ENCODE measurements at regions not wholly inside any gene's neighbourhood (a gene's known extent, or its start where the extent isn't known, plus 50 kb on each side); places are given as distances from the start of the nearest gene placed in this dataset.

- no peak for DNase-seq
- peaks cover 16% of the 10 kb centered on the region for H3K9me3 ChIP-seq
- intact Hi-C loops (cut with DNase I, micrococcal nuclease) = no loop called here
- ATAC-seq = no peak
- no peaks in the 10 kb centered on the region for H3K36me3 ChIP-seq (ENCODE audit: low read depth)
- no peaks in the 10 kb centered on the region for H3K4me1 ChIP-seq (ENCODE audit: low read depth)
- TF ChIP-seq CTCF (IDR thresholded peaks at IDR 0.05) = no peak
- H3K4me3 ChIP-seq = no peak overlapping the region
Measured at GRCh38 chr14:84025106-84026012, 1504.6 kb upstream of the FLRT2 start.

DNA sequence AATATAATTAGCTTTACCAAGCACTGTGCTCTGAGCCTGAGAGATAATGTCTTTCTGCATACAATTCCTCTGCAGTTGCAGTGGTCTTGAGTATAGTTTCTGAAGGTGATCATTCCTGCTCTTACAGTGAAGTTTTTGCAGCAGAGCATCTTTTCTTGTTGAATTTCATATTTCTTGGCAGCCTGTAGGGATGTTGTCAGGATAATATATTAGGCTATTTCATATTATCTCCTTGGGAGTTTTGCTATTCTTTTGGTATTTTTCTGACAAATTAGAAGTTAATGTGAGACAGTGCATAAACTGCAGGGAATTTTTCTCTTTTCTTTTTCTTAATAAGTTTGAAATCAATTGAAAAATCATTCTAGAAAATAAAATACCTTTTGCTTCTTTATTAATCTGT, 1502.6 kb upstream of the FLRT2 start:
- intact Hi-C loops (cut with DNase I, micrococcal nuclease) = no loop called here
- no peak for TF ChIP-seq CTCF (IDR thresholded peaks at IDR 0.05)
- ATAC-seq (no peak), DNase-seq (no peak)
- peaks cover 9% of the 10 kb centered on the region for H3K9me3 ChIP-seq
- no peaks in the 10 kb centered on the region for H3K4me1 ChIP-seq (ENCODE audit: low read depth)
- H3K4me3 ChIP-seq = no peak overlapping the region
- no peaks in the 10 kb centered on the region for H3K36me3 ChIP-seq (ENCODE audit: low read depth)

DNA sequence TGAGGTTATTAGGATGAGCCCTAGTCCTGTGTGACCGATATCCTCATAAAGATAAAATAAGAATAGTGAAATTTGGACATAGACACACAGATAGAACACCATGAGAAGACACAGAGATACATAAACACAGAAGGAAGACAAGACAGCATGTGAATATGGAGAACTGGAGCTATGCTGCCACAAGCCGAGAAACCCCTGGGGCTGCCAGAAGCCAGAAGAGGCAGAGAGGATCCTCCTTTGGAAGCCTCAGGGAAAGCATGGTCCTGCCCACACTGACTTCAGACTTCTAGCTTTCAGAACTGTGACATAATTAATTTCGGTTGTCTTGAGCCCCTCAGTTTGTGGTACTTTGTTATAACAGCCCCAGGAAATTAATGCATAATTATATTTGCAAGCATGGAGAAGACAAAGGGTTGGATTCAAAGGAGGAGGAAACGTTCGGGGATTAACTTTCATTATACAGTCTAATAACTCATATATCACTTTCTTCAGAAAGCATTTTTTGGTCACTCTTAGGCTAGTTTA, 1501.8 kb upstream of the FLRT2 start:
- H3K36me3 ChIP-seq (ENCODE audit: low read depth) = no peaks in the 10 kb centered on the region
- H3K9me3 ChIP-seq = peaks cover 9% of the 10 kb centered on the region
- no peak for TF ChIP-seq CTCF (IDR thresholded peaks at IDR 0.05)
- no peak overlapping the region for H3K4me3 ChIP-seq
- ATAC-seq (no peak), DNase-seq (no peak)
- intact Hi-C loops (cut with DNase I, micrococcal nuclease) = no loop called here
- H3K4me1 ChIP-seq (ENCODE audit: low read depth) = no peaks in the 10 kb centered on the region

DNA sequence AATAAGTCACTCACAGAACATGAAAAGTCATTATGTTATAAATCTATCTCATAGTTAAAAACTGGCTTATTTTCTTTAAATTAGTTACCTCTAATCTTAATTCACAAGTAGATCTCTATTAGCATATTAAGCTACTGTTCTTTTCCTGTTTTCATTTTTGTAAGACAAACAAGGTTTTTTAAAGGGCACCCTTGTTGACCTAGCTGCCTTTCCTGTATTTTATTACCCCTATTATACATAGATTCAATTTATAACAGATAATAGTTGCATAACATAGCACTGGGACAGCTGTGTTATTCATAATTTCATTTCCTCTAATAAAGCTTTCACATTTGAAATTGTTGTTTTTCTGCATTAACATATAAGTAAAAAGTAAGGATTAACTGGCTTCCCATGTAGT, 1500.7 kb upstream of the FLRT2 start:
- H3K4me1 ChIP-seq (ENCODE audit: low read depth) = no peaks in the 10 kb centered on the region
- intact Hi-C loops (cut with DNase I, micrococcal nuclease) = no loop called here
- no peak for TF ChIP-seq CTCF (IDR thresholded peaks at IDR 0.05)
- DNase-seq = no peak
- H3K4me3 ChIP-seq = no peak overlapping the region
- H3K9me3 ChIP-seq = peaks cover 9% of the 10 kb centered on the region
- H3K36me3 ChIP-seq (ENCODE audit: low read depth) = no peaks in the 10 kb centered on the region
- ATAC-seq = no peak

DNA sequence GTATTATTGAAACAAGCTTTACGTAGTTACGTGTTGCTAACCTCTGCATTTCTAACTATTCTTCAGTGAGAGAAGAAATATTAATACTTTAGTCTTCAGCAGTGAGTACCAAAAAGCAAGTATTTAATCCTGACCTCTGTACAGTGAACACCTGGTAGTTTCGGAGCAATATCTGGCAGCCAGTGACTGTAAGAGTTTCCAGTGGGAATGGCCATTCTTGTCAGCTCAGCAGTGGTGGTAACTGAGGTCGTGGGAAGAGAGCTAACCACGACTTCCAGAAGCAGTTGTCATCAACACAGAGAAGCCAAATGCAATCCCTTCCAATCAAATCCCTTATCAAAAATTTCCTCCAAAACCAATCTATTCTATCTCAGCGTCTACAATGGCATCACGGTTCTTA, 1500.2 kb upstream of the FLRT2 start:
- DNase-seq (no peak), ATAC-seq (no peak)
- Histone ChIP-seq H3K4me3 (no peak overlapping the region), H3K36me3 (ENCODE audit: low read depth) (no peaks in the 10 kb centered on the region), H3K4me1 (ENCODE audit: low read depth) (no peaks in the 10 kb centered on the region), H3K9me3 (peaks cover 9% of the 10 kb centered on the region)
- TF ChIP-seq CTCF (IDR thresholded peaks at IDR 0.05) = no peak
- intact Hi-C loops (cut with DNase I, micrococcal nuclease) = no loop called here

Measured in mucosa of descending colon (tissue), 3 donors.